ENCODE measurements at regions not wholly inside any gene's neighbourhood (a gene's known extent, or its start where the extent isn't known, plus 50 kb on each side); places are given as distances from the start of the nearest gene placed in this dataset.

GRCh38 chr5:45826055-45826454 is 129.9 kb upstream of the HCN1 start:
- TF ChIP-seq ZNF274 (IDR thresholded peaks at IDR 0.05; ENCODE audit: low read depth, low read length) (no peak), YY1 (IDR thresholded peaks at IDR 0.05; ENCODE audit: insufficient read depth, insufficient read length) (no peak), SUZ12 (IDR thresholded peaks at IDR 0.05; ENCODE audit: extremely low read depth, insufficient read depth, insufficient read length) (no peak)

All from NT2/D1 (cell line).